Testis (tissue), 2 donors: ENCODE measurements at regions not wholly inside any gene's neighbourhood (a gene's known extent, or its start where the extent isn't known, plus 50 kb on each side); places are given as distances from the start of the nearest gene placed in this dataset.

Source experiments
- POLR2A ChIP-seq: fragments of 450-650 bp; IDR thresholded peaks from one replicate; pipeline ENCODE4 v1.6.1; 2017; ENCODE audit warnings: antibody characterized with exemption, mild to moderate bottlenecking, moderate library complexity
- TF ChIP-seq, protein P1 (sequence below), 3 experiments: fragments of 450-650 bp in 2 of 3; fragments of 200-600 bp in 1 of 3; sonication (generic) in 1 of 3; IDR thresholded peaks; one replicate each; pipeline ENCODE4 v1.5.1; 2016 to 2019; ENCODE audit warnings: antibody characterized with exemption in 3 of 3, mild to moderate bottlenecking in 2 of 3, moderate library complexity in 1 of 3

- TF ChIP-seq POLR2A, result no peak
- TF ChIP-seq, protein P1, sequence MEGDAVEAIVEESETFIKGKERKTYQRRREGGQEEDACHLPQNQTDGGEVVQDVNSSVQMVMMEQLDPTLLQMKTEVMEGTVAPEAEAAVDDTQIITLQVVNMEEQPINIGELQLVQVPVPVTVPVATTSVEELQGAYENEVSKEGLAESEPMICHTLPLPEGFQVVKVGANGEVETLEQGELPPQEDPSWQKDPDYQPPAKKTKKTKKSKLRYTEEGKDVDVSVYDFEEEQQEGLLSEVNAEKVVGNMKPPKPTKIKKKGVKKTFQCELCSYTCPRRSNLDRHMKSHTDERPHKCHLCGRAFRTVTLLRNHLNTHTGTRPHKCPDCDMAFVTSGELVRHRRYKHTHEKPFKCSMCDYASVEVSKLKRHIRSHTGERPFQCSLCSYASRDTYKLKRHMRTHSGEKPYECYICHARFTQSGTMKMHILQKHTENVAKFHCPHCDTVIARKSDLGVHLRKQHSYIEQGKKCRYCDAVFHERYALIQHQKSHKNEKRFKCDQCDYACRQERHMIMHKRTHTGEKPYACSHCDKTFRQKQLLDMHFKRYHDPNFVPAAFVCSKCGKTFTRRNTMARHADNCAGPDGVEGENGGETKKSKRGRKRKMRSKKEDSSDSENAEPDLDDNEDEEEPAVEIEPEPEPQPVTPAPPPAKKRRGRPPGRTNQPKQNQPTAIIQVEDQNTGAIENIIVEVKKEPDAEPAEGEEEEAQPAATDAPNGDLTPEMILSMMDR (IDR thresholded peaks at IDR 0.05), result no peak
These were observed 130.4 kb upstream of the CRBN start for GRCh38 chr3:3309887-3310286.
